GM21576 (cell line): ENCODE measurements at regions not wholly inside any gene's neighbourhood (a gene's known extent, or its start where the extent isn't known, plus 50 kb on each side); places are given as distances from the start of the nearest gene placed in this dataset.

Experiments used
- ATAC-seq: cut with Tn5 transposase; IDR thresholded peaks from one replicate; pipeline ENCODE4 v1.9.1; 2021; ENCODE audit warnings: mild to moderate bottlenecking, moderate library complexity; ENCODE audit not compliant: unreplicated experiment

DNA sequence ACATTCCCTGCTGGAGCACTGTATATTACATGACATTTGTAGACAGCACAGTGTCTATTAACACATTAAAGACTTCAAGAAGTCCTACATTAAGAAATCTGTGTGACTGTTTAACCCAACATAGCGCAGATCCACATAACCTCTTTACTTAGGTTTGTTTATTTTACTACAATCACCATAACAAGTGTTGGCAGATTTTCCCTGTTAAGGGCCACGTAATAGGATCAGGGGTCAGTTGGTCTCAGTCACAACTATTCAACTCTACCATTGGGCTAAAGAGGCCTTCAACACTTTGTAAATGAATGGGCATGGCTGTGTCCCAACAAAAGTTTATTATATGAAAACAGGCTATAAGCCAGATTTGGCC is 51.3 kb upstream of the ADORA2B start:
- ATAC-seq, result no peak

DNA sequence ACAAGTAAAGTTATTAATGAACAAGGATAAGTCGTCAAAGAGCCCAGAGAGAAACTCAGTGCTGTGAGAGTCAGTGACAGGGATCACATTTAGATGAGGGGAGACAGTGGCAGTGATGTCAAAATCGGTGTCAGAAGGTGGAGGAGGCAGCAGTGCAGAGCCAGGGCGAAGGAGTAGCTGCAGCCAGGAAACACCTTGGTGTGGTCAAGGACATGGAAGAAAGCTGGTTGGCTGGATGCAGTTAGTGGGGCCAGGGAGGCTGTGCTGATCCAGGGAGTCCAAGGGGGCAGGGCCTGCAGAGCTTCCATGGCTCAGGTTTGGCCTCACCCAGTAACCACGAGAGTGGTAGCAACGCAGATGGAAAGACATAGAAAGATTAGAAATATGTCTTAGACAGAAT is 50.7 kb upstream of the ADORA2B start:
- no peak for ATAC-seq

DNA sequence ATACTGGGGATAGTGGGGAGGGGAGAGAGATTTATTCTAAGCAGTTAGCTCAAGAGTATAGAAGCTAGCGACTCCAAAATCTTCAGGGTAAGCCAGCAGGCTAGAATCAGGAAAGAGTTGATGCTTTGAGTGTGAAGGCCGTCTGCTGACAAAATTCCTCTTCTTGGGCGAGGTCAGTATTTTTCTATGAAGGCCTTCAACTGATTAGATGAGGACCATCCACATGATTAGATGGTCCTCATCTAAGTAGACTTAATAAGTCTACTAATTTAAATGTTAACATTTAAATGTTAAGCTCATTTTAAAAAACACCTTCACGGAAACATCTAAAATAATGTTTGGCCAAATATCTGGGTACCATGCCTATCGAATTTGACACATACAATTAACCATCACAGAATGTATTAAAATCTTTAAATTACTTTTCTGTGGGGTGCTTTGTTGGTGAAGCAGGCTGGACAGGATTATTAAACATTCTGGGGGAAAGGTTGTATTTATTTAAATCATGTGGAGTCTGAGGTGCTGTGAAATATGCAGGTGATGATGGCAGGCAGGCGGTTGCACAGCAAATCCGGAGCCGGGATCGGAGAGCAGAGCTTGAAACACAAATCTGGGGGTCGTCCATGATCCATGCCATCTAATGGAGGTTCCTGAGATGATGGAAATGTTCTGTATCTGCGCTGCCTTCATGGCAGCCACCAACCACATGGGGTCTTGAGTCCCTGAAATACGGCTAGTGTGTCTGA is 49.8 kb upstream of the ADORA2B start:
- ATAC-seq, result no peak
